HG03196 (cell line): ENCODE measurements at regions not wholly inside any gene's neighbourhood (a gene's known extent, or its start where the extent isn't known, plus 50 kb on each side); places are given as distances from the start of the nearest gene placed in this dataset.
"Not testable (repeated sequence)": the region's sequence is repeated elsewhere in the genome, so short reads cannot be mapped to it uniquely, and the experiment has no call there.

ENCODE experiments used
- ATAC-seq: cut with Tn5 transposase; IDR thresholded peaks from one replicate; pipeline ENCODE4 v1.9.1; 2021; ENCODE audit not compliant: unreplicated experiment

- no peak for ATAC-seq
These were observed 302.2 kb downstream of the RPS24 start for GRCh38 chr10:78335691-78336401.

GRCh38 chr10:78336402-78336791 is 302.7 kb downstream of the RPS24 start:
- ATAC-seq, result no peak

GRCh38 chr10:78337016-78337415 is 303.4 kb downstream of the RPS24 start:
- ATAC-seq, result no peak

GRCh38 chr10:78337646-78338391 is 304.2 kb downstream of the RPS24 start:
- ATAC-seq, result no peak

GRCh38 chr10:78338717-78339116 is 305.1 kb downstream of the RPS24 start:
- no peak for ATAC-seq

- no peak for ATAC-seq
These were observed 305.6 kb downstream of the RPS24 start for GRCh38 chr10:78339251-78339650.

- no peak for ATAC-seq
These were observed 308.4 kb downstream of the RPS24 start for GRCh38 chr10:78341953-78342614.

GRCh38 chr10:78342827-78343653 is 309.4 kb downstream of the RPS24 start:
- no peak for ATAC-seq

GRCh38 chr10:78344257-78344656 is 310.6 kb downstream of the RPS24 start:
- not testable (repeated sequence) for ATAC-seq

GRCh38 chr10:78345515-78345914 is 311.9 kb downstream of the RPS24 start:
- not testable (repeated sequence) for ATAC-seq

GRCh38 chr10:78346721-78347120 is 313.1 kb downstream of the RPS24 start:
- no peak for ATAC-seq

- no peak for ATAC-seq
These were observed 314.9 kb downstream of the RPS24 start for GRCh38 chr10:78348411-78349164.

- ATAC-seq, result no peak
These were observed 315.5 kb downstream of the RPS24 start for GRCh38 chr10:78349165-78349516.

GRCh38 chr10:78349911-78350663 is 316.4 kb downstream of the RPS24 start:
- no peak for ATAC-seq

- no peak for ATAC-seq
These were observed 317.6 kb downstream of the RPS24 start for GRCh38 chr10:78351283-78351682.

GRCh38 chr10:78351809-78352208 is 318.1 kb downstream of the RPS24 start:
- ATAC-seq, result no peak

GRCh38 chr10:78353636-78354035 is 320.0 kb downstream of the RPS24 start:
- ATAC-seq, result no peak

- ATAC-seq, result no peak
These were observed 320.4 kb downstream of the RPS24 start for GRCh38 chr10:78354101-78354500.

GRCh38 chr10:78356291-78356900 is 322.7 kb downstream of the RPS24 start:
- no peak for ATAC-seq
